ENCODE measurements at regions not wholly inside any gene's neighbourhood (a gene's known extent, or its start where the extent isn't known, plus 50 kb on each side); places are given as distances from the start of the nearest gene placed in this dataset.
A peak's percentile ranks its signal among the peaks of the same experiment; 100 is the strongest.

DNA sequence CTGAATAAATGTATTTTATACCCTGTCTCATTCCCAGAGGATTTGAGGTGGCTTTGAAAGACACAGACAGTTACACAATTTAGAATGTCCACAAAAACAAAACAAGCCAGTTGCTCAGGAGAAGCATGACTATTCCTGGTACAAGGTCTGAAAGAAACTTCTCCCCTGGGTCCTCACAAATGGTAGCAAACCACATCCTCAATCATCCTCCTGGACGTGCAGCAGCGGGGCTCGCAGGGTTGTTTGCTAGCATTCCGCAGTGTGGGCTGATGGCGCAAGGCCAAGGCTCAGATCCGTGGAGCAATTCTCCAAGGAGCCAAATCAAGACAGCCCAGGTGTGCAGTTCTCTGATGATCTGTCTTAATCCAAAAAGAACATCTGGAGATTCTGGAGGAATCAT is 210.3 kb downstream of the ACTL7B start:
- no peaks in the 10 kb centered on the region for H4K20me1 ChIP-seq
- H3K4me2 ChIP-seq: peak overlapping the region; percentile 38 to 86 (median 68)
- no peaks in the 10 kb centered on the region for H3K27me3 ChIP-seq
- peaks cover 0 to 4% (median 0%) of the 10 kb centered on the region in 11 experiments; a peak in 2 of 22 replicates for H3K36me3 ChIP-seq
- peak overlapping the region in 8 of 11 experiments; percentile 13 to 80 (median 74); a peak in 14 of 22 replicates for H3K9ac ChIP-seq
- peak overlapping the region in 1 of 10 experiments; percentile 5; a peak in 2 of 20 replicates for H3K4me3 ChIP-seq
- H3K4me1 ChIP-seq: peaks cover 35 to 69% (median 56%) of the 10 kb centered on the region in 10 experiments
- H3K9me3 ChIP-seq (replicated peaks in 1 of 11): peaks cover 5 to 63% (median 51%) of the 10 kb centered on the region in 11 experiments; a peak in 21 of 22 replicates
- peak overlapping the region in 9 of 11 experiments; percentile 49 to 96 (median 90); a peak in 18 of 22 replicates for H3K27ac ChIP-seq
- peak in 8 of 11 experiments; percentile 53 to 97 (median 96); a peak in 14 of 22 replicates for TF ChIP-seq Cebpa-rat (IDR thresholded peaks at IDR 0.05)

GRCh38 chr9:108643731-108644510 is 211.9 kb downstream of the ACTL7B start:
- H3K36me3 ChIP-seq: peaks cover 0 to 4% (median 0%) of the 10 kb centered on the region in 11 experiments; a peak in 2 of 22 replicates
- peak overlapping the region in 9 of 11 experiments; percentile 49 to 96 (median 90); a peak in 18 of 22 replicates for H3K27ac ChIP-seq
- peak overlapping the region; percentile 13 to 86 (median 68); a peak in 21 of 22 replicates for H3K4me2 ChIP-seq
- H4K20me1 ChIP-seq: no peaks in the 10 kb centered on the region
- H3K4me3 ChIP-seq: peak overlapping the region in 1 of 10 experiments; percentile 12; a peak in 1 of 20 replicates
- peaks cover 48 to 85% (median 72%) of the 10 kb centered on the region in 10 experiments for H3K4me1 ChIP-seq
- H3K27me3 ChIP-seq: no peaks in the 10 kb centered on the region
- TF ChIP-seq Cebpa-rat (IDR thresholded peaks at IDR 0.05): no peak
- peaks cover 0 to 54% (median 46%) of the 10 kb centered on the region in 11 experiments; a peak in 21 of 22 replicates for H3K9me3 ChIP-seq (replicated peaks in 1 of 11)
- peak overlapping the region in 7 of 11 experiments; percentile 31 to 80 (median 75); a peak in 10 of 22 replicates for H3K9ac ChIP-seq

DNA sequence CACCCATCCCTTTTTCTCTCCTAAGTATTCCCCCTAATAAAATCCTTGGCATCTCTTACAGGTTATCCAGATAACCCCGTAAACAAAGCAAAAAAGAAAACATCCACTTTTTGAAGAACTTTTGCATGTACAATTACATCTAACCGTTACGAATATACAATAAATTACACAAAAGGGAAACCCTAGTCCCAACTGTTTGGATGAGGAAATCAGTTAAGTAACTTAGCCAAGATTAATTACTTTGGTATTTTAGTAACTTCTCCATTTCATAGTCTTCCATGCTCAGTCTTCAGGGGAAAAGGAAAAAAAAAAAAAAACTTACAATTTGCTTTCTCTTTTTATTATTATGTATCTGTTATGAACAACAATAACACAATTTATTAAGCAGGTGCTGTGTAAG is 212.9 kb downstream of the ACTL7B start:
- Histone ChIP-seq H3K9me3 (replicated peaks in 1 of 11) (peaks cover 0 to 48% (median 36%) of the 10 kb centered on the region in 11 experiments; a peak in 20 of 22 replicates), H3K27ac (peak overlapping the region in 9 of 11 experiments; percentile 32 to 96 (median 90); a peak in 18 of 22 replicates)
- no peak for TF ChIP-seq Cebpa-rat (IDR thresholded peaks at IDR 0.05)

DNA sequence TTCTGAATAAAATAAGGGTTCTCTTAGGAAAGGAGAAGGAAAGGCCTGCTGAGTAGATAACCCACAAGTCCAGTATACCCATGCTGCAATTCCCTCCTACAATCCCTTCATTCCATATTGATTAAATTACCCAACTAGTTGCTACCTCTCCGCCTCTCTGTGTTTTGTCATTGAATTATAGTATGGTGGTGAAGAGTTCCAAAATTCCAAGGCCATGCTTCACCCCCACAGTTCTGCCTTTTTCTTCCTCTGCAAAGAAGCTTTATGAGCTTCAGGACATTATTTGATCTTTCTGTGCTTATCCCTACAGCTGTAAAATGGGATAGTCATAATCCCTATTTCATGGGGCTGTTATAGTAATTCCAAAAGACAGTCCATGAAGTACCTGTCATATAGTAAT is 215.6 kb downstream of the ACTL7B start:
- Histone ChIP-seq H3K4me2 (peak overlapping the region; percentile 47 to 76 (median 70); a peak in 21 of 22 replicates), H4K20me1 (no peaks in the 10 kb centered on the region), H3K36me3 (peaks cover 0 to 4% (median 0%) of the 10 kb centered on the region in 11 experiments; a peak in 1 of 22 replicates), H3K9me3 (replicated peaks in 1 of 11) (peaks cover 0 to 35% (median 26%) of the 10 kb centered on the region in 11 experiments; a peak in 19 of 22 replicates), H3K4me3 (no peak overlapping the region), H3K27ac (peak overlapping the region in 10 of 11 experiments; percentile 61 to 96 (median 74); a peak in 20 of 22 replicates), H3K9ac (peak overlapping the region in 6 of 11 experiments; percentile 33 to 58 (median 42); a peak in 7 of 22 replicates), H3K27me3 (no peaks in the 10 kb centered on the region), H3K4me1 (peaks cover 49 to 76% (median 59%) of the 10 kb centered on the region in 10 experiments)
- no peak for TF ChIP-seq Cebpa-rat (IDR thresholded peaks at IDR 0.05)

More for the DNA sequence above, 212.9 kb downstream of the ACTL7B start:
- peaks cover 50 to 89% (median 73%) of the 10 kb centered on the region in 10 experiments for H3K4me1 ChIP-seq
- peak overlapping the region; percentile 17 to 86 (median 46); a peak in 20 of 22 replicates for H3K4me2 ChIP-seq
- no peaks in the 10 kb centered on the region for H3K27me3 ChIP-seq
- H3K4me3 ChIP-seq: peak overlapping the region in 1 of 10 experiments; percentile 18; a peak in 1 of 20 replicates
- H3K9ac ChIP-seq: peak overlapping the region in 1 of 11 experiments; percentile 9; a peak in 1 of 22 replicates
- H4K20me1 ChIP-seq: no peaks in the 10 kb centered on the region
- peaks cover 0 to 4% (median 0%) of the 10 kb centered on the region in 11 experiments; a peak in 2 of 22 replicates for H3K36me3 ChIP-seq

DNA sequence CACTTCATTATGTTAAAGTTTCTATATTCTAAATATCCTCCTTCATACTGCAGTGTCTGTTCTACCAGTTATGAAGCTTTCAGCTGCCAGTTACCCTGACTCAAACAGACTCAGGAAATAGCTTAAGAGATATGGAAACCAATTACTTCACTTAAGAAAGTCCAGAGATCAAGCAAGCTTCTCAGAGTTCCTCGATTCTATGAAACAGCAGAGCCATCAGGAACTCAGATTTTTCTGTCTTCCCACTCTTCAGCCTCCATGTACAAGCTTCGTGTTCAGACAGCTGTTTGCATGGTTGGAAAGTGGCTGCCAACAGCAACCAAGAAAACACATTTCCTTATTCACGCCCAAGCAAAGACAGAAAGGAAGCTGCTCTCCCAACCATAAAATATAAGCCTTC is 216.1 kb downstream of the ACTL7B start:
- H3K27ac ChIP-seq: peak overlapping the region in 10 of 11 experiments; percentile 61 to 96 (median 74); a peak in 20 of 22 replicates
- peak overlapping the region in 7 of 11 experiments; percentile 10 to 58 (median 39); a peak in 12 of 22 replicates for H3K9ac ChIP-seq
- TF ChIP-seq Cebpa-rat (IDR thresholded peaks at IDR 0.05): no peak
- peaks cover 44 to 71% (median 54%) of the 10 kb centered on the region in 10 experiments for H3K4me1 ChIP-seq
- H4K20me1 ChIP-seq: no peaks in the 10 kb centered on the region
- H3K27me3 ChIP-seq: no peaks in the 10 kb centered on the region
- H3K9me3 ChIP-seq (replicated peaks in 1 of 11): peaks cover 0 to 35% (median 26%) of the 10 kb centered on the region in 11 experiments; a peak in 19 of 22 replicates
- peaks cover 0 to 4% (median 0%) of the 10 kb centered on the region in 11 experiments; a peak in 1 of 22 replicates for H3K36me3 ChIP-seq
- H3K4me2 ChIP-seq: peak overlapping the region; percentile 47 to 76 (median 70)
- H3K4me3 ChIP-seq: no peak overlapping the region

DNA sequence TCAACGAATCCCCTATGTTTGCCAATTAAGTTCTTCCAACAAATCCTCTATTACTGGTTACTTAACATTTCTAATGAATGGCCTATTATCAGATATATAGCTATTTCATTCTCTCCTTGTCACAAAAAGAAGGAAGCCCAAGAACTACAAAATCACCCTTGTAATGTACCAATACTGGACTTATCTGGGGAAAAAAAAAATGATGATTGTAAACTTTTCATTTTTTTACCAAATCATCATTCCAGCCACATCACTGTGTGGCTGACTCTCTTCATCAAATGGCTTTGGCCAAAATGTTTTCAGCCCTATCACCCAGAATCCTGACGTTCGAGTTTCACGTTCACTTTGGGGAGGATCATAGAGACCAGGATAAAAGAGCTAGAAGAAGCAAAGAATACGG is 216.7 kb downstream of the ACTL7B start:
- Histone ChIP-seq H3K27ac (peak overlapping the region in 10 of 11 experiments; percentile 61 to 96 (median 74); a peak in 21 of 22 replicates), H3K4me1 (peaks cover 41 to 65% (median 48%) of the 10 kb centered on the region in 10 experiments), H3K9ac (peak overlapping the region in 7 of 11 experiments; percentile 10 to 58 (median 39); a peak in 9 of 22 replicates), H3K4me3 (no peak overlapping the region), H3K36me3 (peaks cover 0 to 4% (median 0%) of the 10 kb centered on the region in 11 experiments; a peak in 1 of 22 replicates), H4K20me1 (no peaks in the 10 kb centered on the region), H3K4me2 (peak overlapping the region; percentile 47 to 76 (median 70)), H3K27me3 (no peaks in the 10 kb centered on the region), H3K9me3 (replicated peaks in 1 of 11) (peaks cover 0 to 34% (median 24%) of the 10 kb centered on the region in 11 experiments; a peak in 18 of 22 replicates)
- TF ChIP-seq Cebpa-rat (IDR thresholded peaks at IDR 0.05): no peak

GRCh38 chr9:108637340-108637739 is 218.4 kb downstream of the ACTL7B start:
- H3K27me3 ChIP-seq: no peaks in the 10 kb centered on the region
- no peaks in the 10 kb centered on the region for H4K20me1 ChIP-seq
- H3K36me3 ChIP-seq: peaks cover 0 to under 1% (median 0%) of the 10 kb centered on the region in 11 experiments; a peak in 1 of 22 replicates
- no peak for TF ChIP-seq Cebpa-rat (IDR thresholded peaks at IDR 0.05)
- H3K9ac ChIP-seq: no peak overlapping the region
- no peak overlapping the region for H3K4me3 ChIP-seq
- H3K27ac ChIP-seq: no peak overlapping the region
- 0 out of 22 replicates have a peak overlapping the region, but pooled peaks of 1 of the 11 experiments have one; percentile 7 for H3K4me2 ChIP-seq
- H3K9me3 ChIP-seq (replicated peaks in 1 of 11): peaks cover 0 to 17% (median 7%) of the 10 kb centered on the region in 11 experiments; a peak in 17 of 22 replicates
- peaks cover 23 to 47% (median 32%) of the 10 kb centered on the region in 10 experiments for H3K4me1 ChIP-seq

DNA sequence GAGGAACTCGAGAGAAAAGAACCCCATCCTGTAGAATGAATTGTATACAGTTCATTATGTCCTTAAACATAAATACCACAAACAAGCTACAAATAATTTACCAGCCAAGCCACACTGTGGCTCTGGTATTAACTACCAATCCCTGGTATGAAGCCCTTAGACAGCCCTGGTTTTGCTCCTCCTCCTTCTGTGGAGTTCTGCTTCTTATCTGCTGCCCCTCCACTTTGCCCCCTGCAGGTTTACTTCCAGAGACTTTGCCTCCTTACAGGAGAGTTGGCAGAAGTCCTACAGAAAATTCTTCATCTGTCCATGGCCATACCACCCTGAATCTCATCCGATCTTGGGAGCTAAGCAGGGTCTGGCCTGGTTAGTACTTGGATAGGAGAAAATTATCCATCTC is 219.8 kb downstream of the ACTL7B start:
- Histone ChIP-seq H3K27me3 (no peaks in the 10 kb centered on the region), H3K4me2 (peak overlapping the region in 5 of 11 experiments; percentile 2 to 34 (median 11); a peak in 6 of 22 replicates), H3K4me1 (peaks cover 21 to 40% (median 24%) of the 10 kb centered on the region in 10 experiments), H3K36me3 (no peaks in the 10 kb centered on the region), H3K9me3 (replicated peaks in 1 of 11) (peaks cover 0 to 12% (median 0%) of the 10 kb centered on the region in 11 experiments; a peak in 6 of 22 replicates), H3K4me3 (no peak overlapping the region), H3K9ac (no peak overlapping the region), H3K27ac (no peak overlapping the region), H4K20me1 (no peaks in the 10 kb centered on the region)
- no peak for TF ChIP-seq Cebpa-rat (IDR thresholded peaks at IDR 0.05)

All from BLaER1 treated with 17β-estradiol and CSF1 and Interleukin-3, amounts not matched to agents 10 nM and 100 nM (cell line).